ENCODE measurements at regions not wholly inside any gene's neighbourhood (a gene's known extent, or its start where the extent isn't known, plus 50 kb on each side); places are given as distances from the start of the nearest gene placed in this dataset.
A peak's percentile ranks its signal among the peaks of the same experiment; 100 is the strongest.

DNA sequence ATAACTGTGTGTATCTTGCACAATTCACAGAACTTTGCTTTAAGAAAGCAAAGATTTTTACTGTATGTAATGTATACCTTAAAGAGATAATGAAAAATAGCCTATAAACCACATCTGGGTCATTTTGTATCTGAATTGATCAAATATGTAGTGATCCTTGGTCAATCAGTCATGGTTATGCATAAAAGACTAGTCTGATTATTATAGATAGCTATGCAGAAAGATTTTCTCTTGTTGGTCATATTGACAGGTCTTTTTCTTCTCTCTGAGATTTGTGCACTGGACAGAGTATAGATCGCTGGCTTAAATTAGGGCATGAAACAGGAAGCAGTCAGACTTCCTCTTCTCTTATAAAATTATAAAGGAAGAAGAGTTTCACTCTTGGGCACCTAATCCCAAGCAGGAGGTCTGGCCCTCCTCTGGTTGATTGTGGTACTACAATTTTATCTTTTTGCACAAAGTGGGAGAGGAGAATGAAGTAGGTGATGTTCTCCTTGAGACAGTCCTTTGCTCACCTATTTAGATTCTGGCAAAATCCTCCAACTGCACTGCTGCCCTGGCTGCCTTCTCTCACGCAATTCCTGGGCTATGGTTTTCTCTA, 380.9 kb upstream of the RGS17 start:
- TF ChIP-seq, protein P1, sequence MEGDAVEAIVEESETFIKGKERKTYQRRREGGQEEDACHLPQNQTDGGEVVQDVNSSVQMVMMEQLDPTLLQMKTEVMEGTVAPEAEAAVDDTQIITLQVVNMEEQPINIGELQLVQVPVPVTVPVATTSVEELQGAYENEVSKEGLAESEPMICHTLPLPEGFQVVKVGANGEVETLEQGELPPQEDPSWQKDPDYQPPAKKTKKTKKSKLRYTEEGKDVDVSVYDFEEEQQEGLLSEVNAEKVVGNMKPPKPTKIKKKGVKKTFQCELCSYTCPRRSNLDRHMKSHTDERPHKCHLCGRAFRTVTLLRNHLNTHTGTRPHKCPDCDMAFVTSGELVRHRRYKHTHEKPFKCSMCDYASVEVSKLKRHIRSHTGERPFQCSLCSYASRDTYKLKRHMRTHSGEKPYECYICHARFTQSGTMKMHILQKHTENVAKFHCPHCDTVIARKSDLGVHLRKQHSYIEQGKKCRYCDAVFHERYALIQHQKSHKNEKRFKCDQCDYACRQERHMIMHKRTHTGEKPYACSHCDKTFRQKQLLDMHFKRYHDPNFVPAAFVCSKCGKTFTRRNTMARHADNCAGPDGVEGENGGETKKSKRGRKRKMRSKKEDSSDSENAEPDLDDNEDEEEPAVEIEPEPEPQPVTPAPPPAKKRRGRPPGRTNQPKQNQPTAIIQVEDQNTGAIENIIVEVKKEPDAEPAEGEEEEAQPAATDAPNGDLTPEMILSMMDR (IDR thresholded peaks at IDR 0.05; ENCODE audit: low read depth, low read length): peak; percentile 70
- Histone ChIP-seq H3K9me3 (ENCODE audit: low read depth) (no peaks in the 10 kb centered on the region), H3K4me3 (no peak overlapping the region), H3K27me3 (no peaks in the 10 kb centered on the region), H3K27ac (no peak overlapping the region), H3K36me3 (no peaks in the 10 kb centered on the region), H3K4me1 (ENCODE audit: low read depth) (no peaks in the 10 kb centered on the region)
- DNase-seq (ENCODE audit: low read depth in 1 of 2, low spot score in 1 of 2): peak; percentile 36 to 49

DNA sequence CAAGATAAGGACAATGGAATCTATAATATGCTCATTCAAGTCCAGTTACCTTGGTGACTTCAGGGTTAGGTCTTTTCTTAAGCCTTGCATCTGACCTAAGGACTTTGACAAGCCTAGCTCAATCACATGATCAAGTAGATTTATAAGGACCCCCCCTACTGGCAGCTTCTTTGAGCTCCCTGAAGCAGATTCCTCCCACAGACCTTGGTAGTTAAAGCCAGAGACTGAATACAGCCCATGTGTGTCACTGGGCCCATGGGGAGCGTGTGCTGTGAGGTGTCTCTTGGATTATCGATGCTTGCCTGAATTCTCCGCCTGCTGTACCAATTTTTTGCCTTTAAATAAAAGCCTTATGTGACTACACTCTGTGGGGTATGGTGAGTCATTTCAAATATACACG, 372.7 kb upstream of the RGS17 start:
- TF ChIP-seq, protein P1 (IDR thresholded peaks at IDR 0.05; ENCODE audit: low read depth, low read length): no peak
- Histone ChIP-seq H3K36me3 (no peaks in the 10 kb centered on the region), H3K4me1 (ENCODE audit: low read depth) (no peaks in the 10 kb centered on the region), H3K27ac (no peak overlapping the region), H3K27me3 (no peaks in the 10 kb centered on the region), H3K9me3 (ENCODE audit: low read depth) (no peaks in the 10 kb centered on the region), H3K4me3 (no peak overlapping the region)
- peak; percentile 2 to 7 for DNase-seq (ENCODE audit: low read depth in 1 of 2, low spot score in 1 of 2)

DNA sequence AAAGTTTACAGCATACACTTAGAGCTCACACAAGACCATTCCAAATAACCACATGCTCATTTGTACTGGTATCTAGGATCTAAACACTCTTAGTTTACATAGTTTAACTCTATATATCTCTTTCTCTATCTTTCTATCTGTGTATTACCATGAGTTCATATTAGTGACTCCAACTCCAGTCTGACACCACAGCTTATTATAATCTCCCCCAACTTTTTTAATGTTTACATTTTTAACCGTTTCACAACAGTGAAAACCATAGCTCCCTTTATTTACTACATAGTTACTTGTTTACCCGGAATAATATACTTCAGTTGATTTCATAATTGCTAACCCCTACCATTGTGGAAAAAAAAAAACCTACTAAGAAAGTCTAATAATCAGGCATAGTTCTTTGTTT, 362.4 kb upstream of the RGS17 start:
- no peaks in the 10 kb centered on the region for H3K9me3 ChIP-seq (ENCODE audit: low read depth)
- no peaks in the 10 kb centered on the region for H3K36me3 ChIP-seq
- no peak overlapping the region for H3K27ac ChIP-seq
- TF ChIP-seq, protein P1 (IDR thresholded peaks at IDR 0.05; ENCODE audit: low read depth, low read length): no peak
- H3K27me3 ChIP-seq: no peaks in the 10 kb centered on the region
- no peaks in the 10 kb centered on the region for H3K4me1 ChIP-seq (ENCODE audit: low read depth)
- DNase-seq (ENCODE audit: low read depth in 1 of 2, low spot score in 1 of 2): no peak
- no peak overlapping the region for H3K4me3 ChIP-seq

DNA sequence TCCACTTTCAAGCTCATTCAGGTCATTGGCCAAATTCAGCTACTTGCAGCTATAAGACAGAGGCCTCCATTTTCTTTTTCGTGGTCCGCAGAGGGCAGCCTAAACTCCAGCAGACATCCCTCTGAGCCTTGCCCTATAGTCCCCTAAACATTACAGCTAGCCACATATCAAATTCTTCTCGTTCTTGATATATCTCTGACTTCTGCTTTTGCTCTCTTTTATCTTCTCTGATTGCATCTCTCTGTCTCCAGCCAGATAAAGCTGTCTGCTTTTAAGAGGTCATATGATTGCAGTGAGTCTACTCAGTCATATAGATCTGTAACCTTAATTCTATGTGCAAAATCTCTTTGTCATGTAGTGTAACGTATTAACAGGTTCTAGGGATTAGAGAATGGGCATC, 358.4 kb upstream of the RGS17 start:
- H3K27me3 ChIP-seq: no peaks in the 10 kb centered on the region
- DNase-seq (ENCODE audit: low read depth in 1 of 2, low spot score in 1 of 2): no peak
- H3K4me3 ChIP-seq: no peak overlapping the region
- H3K4me1 ChIP-seq (ENCODE audit: low read depth): no peaks in the 10 kb centered on the region
- H3K36me3 ChIP-seq: no peaks in the 10 kb centered on the region
- H3K9me3 ChIP-seq (ENCODE audit: low read depth): no peaks in the 10 kb centered on the region
- TF ChIP-seq, protein P1 (IDR thresholded peaks at IDR 0.05; ENCODE audit: low read depth, low read length): no peak
- H3K27ac ChIP-seq: no peak overlapping the region

DNA sequence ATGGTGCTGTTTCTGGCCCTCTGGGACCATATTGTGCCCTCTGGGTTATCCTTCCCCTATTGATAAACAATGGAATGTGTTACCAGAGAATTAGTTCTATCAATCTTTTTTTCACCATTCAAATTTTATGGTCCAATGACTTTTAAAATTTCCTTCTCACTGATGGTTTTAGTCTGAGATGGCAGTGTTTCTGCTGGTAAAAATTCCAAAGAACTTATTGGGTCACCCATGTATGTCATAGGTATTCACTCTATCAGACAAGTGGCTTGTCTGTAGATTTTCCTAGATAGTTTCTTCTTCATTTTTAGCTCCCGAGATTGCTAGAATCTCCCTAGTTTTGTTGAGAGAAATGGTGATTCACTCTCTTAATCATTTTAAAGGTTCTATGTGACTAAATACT, 357.2 kb upstream of the RGS17 start:
- no peak overlapping the region for H3K4me3 ChIP-seq
- no peak for DNase-seq (ENCODE audit: low read depth in 1 of 2, low spot score in 1 of 2)
- H3K27me3 ChIP-seq: no peaks in the 10 kb centered on the region
- no peaks in the 10 kb centered on the region for H3K9me3 ChIP-seq (ENCODE audit: low read depth)
- TF ChIP-seq, protein P1 (IDR thresholded peaks at IDR 0.05; ENCODE audit: low read depth, low read length): no peak
- no peaks in the 10 kb centered on the region for H3K36me3 ChIP-seq
- no peaks in the 10 kb centered on the region for H3K4me1 ChIP-seq (ENCODE audit: low read depth)
- H3K27ac ChIP-seq: no peak overlapping the region

DNA sequence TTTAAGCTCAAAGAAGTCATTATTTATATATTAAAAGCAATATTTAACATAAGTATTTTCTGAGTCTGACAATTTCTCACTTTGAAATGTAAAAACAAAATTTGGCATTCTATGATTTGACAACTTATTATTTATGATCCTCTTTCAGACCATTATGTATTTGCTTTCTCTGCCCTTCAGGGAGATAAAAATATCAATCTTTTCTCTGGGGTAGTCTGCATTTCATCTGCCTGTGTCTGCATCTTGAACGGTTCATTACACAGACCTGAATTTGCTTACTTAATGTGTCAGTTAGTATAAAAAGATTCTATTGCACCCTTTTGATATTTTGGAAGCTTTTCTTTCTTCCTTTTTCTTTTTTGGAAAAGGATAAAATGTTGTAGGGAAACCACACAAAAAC, 354.0 kb upstream of the RGS17 start:
- H3K36me3 ChIP-seq: no peaks in the 10 kb centered on the region
- no peaks in the 10 kb centered on the region for H3K9me3 ChIP-seq (ENCODE audit: low read depth)
- H3K27me3 ChIP-seq: no peaks in the 10 kb centered on the region
- no peak for DNase-seq (ENCODE audit: low read depth in 1 of 2, low spot score in 1 of 2)
- H3K27ac ChIP-seq: no peak overlapping the region
- H3K4me1 ChIP-seq (ENCODE audit: low read depth): no peaks in the 10 kb centered on the region
- no peak overlapping the region for H3K4me3 ChIP-seq
- TF ChIP-seq, protein P1 (IDR thresholded peaks at IDR 0.05; ENCODE audit: low read depth, low read length): no peak
